ENCODE measurements at regions not wholly inside any gene's neighbourhood (a gene's known extent, or its start where the extent isn't known, plus 50 kb on each side); places are given as distances from the start of the nearest gene placed in this dataset.

DNA sequence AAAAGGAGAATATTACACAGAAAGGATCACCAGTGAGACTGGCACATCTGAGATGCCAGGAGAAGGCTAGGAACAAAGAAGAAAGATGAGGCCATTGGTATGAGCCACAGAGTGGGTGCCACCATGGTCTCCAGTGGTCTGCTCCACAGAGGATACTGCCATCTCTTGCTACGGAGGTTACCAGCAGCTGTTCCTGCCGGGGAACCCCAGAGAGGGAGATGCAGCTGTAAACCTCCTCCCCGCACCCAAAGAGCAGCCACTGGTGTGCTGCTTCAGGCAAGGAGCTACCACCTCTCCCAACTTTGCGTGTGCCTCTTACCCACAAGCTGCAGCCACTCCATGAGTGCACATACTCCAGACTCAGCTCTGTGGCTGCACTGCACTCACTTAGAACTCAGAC, 201.5 kb upstream of the RTL1 start:
- no peak for ATAC-seq
- H3K9ac ChIP-seq (ENCODE audit: low read length), result no peak overlapping the region
- POLR2A ChIA-PET, result no interaction called here
- H3K27me3 ChIP-seq (ENCODE audit: insufficient read depth, low read length), result no peaks in the 10 kb centered on the region
- H3K79me2 ChIP-seq (ENCODE audit: insufficient read depth, low read length), result no peaks in the 10 kb centered on the region
- H3K4me3 ChIP-seq (replicated peaks in 1 of 2; ENCODE audit: low read depth in 1 of 2, low read length in 2 of 2), result no peak overlapping the region
- H3K4me2 ChIP-seq (ENCODE audit: low read length), result no peak overlapping the region
- H3K9me2 ChIP-seq (ENCODE audit: insufficient read depth), result no peaks in the 10 kb centered on the region
- CTCF ChIA-PET, result no interaction called here
- H4K20me1 ChIP-seq (ENCODE audit: insufficient read depth), result no peaks in the 10 kb centered on the region
- DNase-seq (ENCODE audit: low read depth, low spot score), result no peak
- intact Hi-C loops (cut with micrococcal nuclease), result no loop called here
- no peak overlapping the region for H3K27ac ChIP-seq (ENCODE audit: low read depth, low read length)
- RAD21 ChIA-PET (ENCODE audit: low non-redundant PET in 1 of 2, low total read pairs in 2 of 2, uncharacterized antibody in 2 of 2, unreplicated experiment in 2 of 2), result no interaction called here
- H2AFZ ChIP-seq (ENCODE audit: low read depth, low read length, poor library complexity, severe bottlenecking), result no peak overlapping the region
- TF ChIP-seq, protein P1, sequence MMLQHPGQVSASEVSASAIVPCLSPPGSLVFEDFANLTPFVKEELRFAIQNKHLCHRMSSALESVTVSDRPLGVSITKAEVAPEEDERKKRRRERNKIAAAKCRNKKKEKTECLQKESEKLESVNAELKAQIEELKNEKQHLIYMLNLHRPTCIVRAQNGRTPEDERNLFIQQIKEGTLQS (IDR thresholded peaks at IDR 0.05), result no peak
- H3K36me3 ChIP-seq (ENCODE audit: control insufficient read depth in 1 of 2, insufficient read depth in 2 of 2, low read length in 2 of 2), result no peaks in the 10 kb centered on the region
- BruUV-seq (replicated peaks), result no TSS peak
- no peaks in the 10 kb centered on the region for H3K9me3 ChIP-seq (ENCODE audit: control insufficient read depth in 1 of 2, insufficient read depth in 1 of 2, low read depth in 1 of 2, low read length in 2 of 2)
- H3K4me1 ChIP-seq (ENCODE audit: control insufficient read depth in 1 of 2, insufficient read depth in 2 of 2, low read length in 2 of 2), result no peaks in the 10 kb centered on the region; a peak in 1 of 4 replicates

- no peaks in the 10 kb centered on the region for H3K4me1 ChIP-seq (ENCODE audit: control insufficient read depth in 1 of 2, insufficient read depth in 2 of 2, low read length in 2 of 2)
- TF ChIP-seq ZFX (IDR thresholded peaks at IDR 0.05) (no peak), SP1 (IDR thresholded peaks at IDR 0.05; ENCODE audit: low read depth) (no peak), CEBPB (IDR thresholded peaks at IDR 0.05; ENCODE audit: low read depth) (no peak), YY1 (IDR thresholded peaks at IDR 0.05; ENCODE audit: extremely low read depth, insufficient replicate concordance, low read depth, low read length) (no peak), POLR2A (IDR thresholded peaks at IDR 0.05; ENCODE audit: borderline replicate concordance, extremely low read depth, insufficient read depth, insufficient read length) (no peak), POLR2AphosphoS5 (IDR thresholded peaks at IDR 0.05; ENCODE audit: low read depth, low read length) (no peak), EGR1 (IDR thresholded peaks at IDR 0.05; ENCODE audit: low read depth) (no peak), SRF (IDR thresholded peaks at IDR 0.05; ENCODE audit: low read depth) (no peak), JUND (IDR thresholded peaks at IDR 0.05) (no peak)
- TF ChIP-seq, protein P1 (IDR thresholded peaks at IDR 0.05), result no peak
- no peak for DNase-seq (ENCODE audit: low read depth, low spot score)
- no peaks in the 10 kb centered on the region for H3K9me3 ChIP-seq (ENCODE audit: control insufficient read depth in 1 of 2, insufficient read depth in 1 of 2, low read depth in 1 of 2, low read length in 2 of 2)
- no peak overlapping the region for H3K27ac ChIP-seq (ENCODE audit: low read depth, low read length)
- no peak for ATAC-seq
- no peak overlapping the region for H2AFZ ChIP-seq (ENCODE audit: low read depth, low read length, poor library complexity, severe bottlenecking)
- POLR2A ChIA-PET, result no interaction called here
- H3K79me2 ChIP-seq (ENCODE audit: insufficient read depth, low read length), result no peaks in the 10 kb centered on the region
- H4K20me1 ChIP-seq (ENCODE audit: insufficient read depth), result no peaks in the 10 kb centered on the region
- H3K27me3 ChIP-seq (ENCODE audit: insufficient read depth, low read length), result no peaks in the 10 kb centered on the region
- H3K4me2 ChIP-seq (ENCODE audit: low read length), result no peak overlapping the region
- H3K4me3 ChIP-seq (replicated peaks in 1 of 2; ENCODE audit: low read depth in 1 of 2, low read length in 2 of 2), result no peak overlapping the region
- no peak overlapping the region for H3K9ac ChIP-seq (ENCODE audit: low read length)
- RAD21 ChIA-PET (ENCODE audit: low non-redundant PET in 1 of 2, low total read pairs in 2 of 2, uncharacterized antibody in 2 of 2, unreplicated experiment in 2 of 2), result no interaction called here
- no peaks in the 10 kb centered on the region for H3K36me3 ChIP-seq (ENCODE audit: control insufficient read depth in 1 of 2, insufficient read depth in 2 of 2, low read length in 2 of 2)
- CTCF ChIA-PET, result no interaction called here
- no peaks in the 10 kb centered on the region for H3K9me2 ChIP-seq (ENCODE audit: insufficient read depth)
- no TSS peak for BruUV-seq (replicated peaks)
- intact Hi-C loops (cut with micrococcal nuclease), result no loop called here
Observed at GRCh38 chr14:101108579-101109346, 205.2 kb upstream of the RTL1 start.
